IMR-90 (cell line): ENCODE measurements at regions not wholly inside any gene's neighbourhood (a gene's known extent, or its start where the extent isn't known, plus 50 kb on each side); places are given as distances from the start of the nearest gene placed in this dataset.

Source experiments
- ATAC-seq: fragments of 200-7000 bp; cut with Tn5 transposase; 2 replicates; pipeline ENCODE4 v1.9.1; 2020; ENCODE audit warnings: low read depth, mild to moderate bottlenecking, moderate library complexity
- BruUV-seq: library from RNA; stranded (reverse); fragments of 400-500 nt; replicated peaks from 2 replicates; lab custom pipeline; 2021; lab: Mats Ljungman, UMichigan
- CTCF ChIA-PET: fragments of 300-600 bp; formaldehyde crosslinking; extraction: SDS; loops from one replicate; lab custom pipeline; 2021; ENCODE audit warnings: antibody characterized with exemption; lab: Yijun Ruan, JAX
- POLR2A ChIA-PET: fragments of 300-600 bp; sonication (Branson Sonifier 250); formaldehyde crosslinking; loops from one replicate; lab custom pipeline; 2022; ENCODE audit warnings: antibody characterized with exemption; ENCODE audit not compliant: unreplicated experiment; lab: Charles Lee
- DNase-seq: peaks from one replicate; pipeline ENCODE4 v3.0.0; 2013
- H2AFZ ChIP-seq: replicated peaks from 2 replicates; pipeline ENCODE3; 2013; ENCODE audit warnings: low read length, mild to moderate bottlenecking; ENCODE audit not compliant: poor library complexity
- H2AK5ac ChIP-seq: 2 replicates; pipeline ENCODE4 v1.6.1; 2013; ENCODE audit warnings: low read depth, low read length, inconsistent platforms
- H2AK9ac ChIP-seq: replicated peaks from 2 replicates; pipeline ENCODE3; 2013; ENCODE audit warnings: mild to moderate bottlenecking, low read depth, low read length, moderate library complexity; ENCODE audit not compliant: poor library complexity
- H2BK120ac ChIP-seq: 2 replicates; pipeline ENCODE4 v1.6.1; 2013; ENCODE audit warnings: low read depth, low read length, inconsistent platforms
- H2BK15ac ChIP-seq: 3 replicates; pipeline ENCODE4 v1.6.1; 2013; ENCODE audit warnings: low read depth, low read length, inconsistent platforms
- H2BK20ac ChIP-seq: 2 replicates; pipeline ENCODE4 v1.6.1; 2013; ENCODE audit warnings: low read depth, mild to moderate bottlenecking, inconsistent platforms, low read length, moderate library complexity
- H2BK5ac ChIP-seq: 2 replicates; pipeline ENCODE4 v1.6.1; 2013; ENCODE audit warnings: mild to moderate bottlenecking, low read depth, low read length, inconsistent platforms; ENCODE audit not compliant: poor library complexity, severe bottlenecking
- H3K14ac ChIP-seq: replicated peaks from 2 replicates; pipeline ENCODE4 v1.6.1; 2013; ENCODE audit warnings: low read depth, low read length, inconsistent platforms
- H3K18ac ChIP-seq: 2 replicates; pipeline ENCODE4 v1.6.1; 2013; ENCODE audit warnings: low read depth, low read length, control low read depth
- H3K23ac ChIP-seq: 2 replicates; pipeline ENCODE4 v1.6.1; 2013; ENCODE audit warnings: low read depth, low read length, inconsistent platforms
- H3K27ac ChIP-seq: 2 replicates; pipeline ENCODE4 v1.5.1; 2013; ENCODE audit warnings: mild to moderate bottlenecking, control low read depth, low read length; ENCODE audit not compliant: insufficient read depth
- H3K27me3 ChIP-seq: 2 replicates; pipeline ENCODE4 v1.6.1; 2013; ENCODE audit warnings: low read length; ENCODE audit not compliant: control insufficient read depth, insufficient read depth
- H3K36me3 ChIP-seq: 2 replicates; pipeline ENCODE4 v1.6.1; 2013; ENCODE audit warnings: low read length, mixed read lengths; ENCODE audit not compliant: control insufficient read depth, insufficient read depth
- H3K4ac ChIP-seq: 2 replicates; pipeline ENCODE4 v1.6.1; 2013; ENCODE audit warnings: low read depth, low read length, inconsistent platforms
- H3K4me1 ChIP-seq: 2 replicates; pipeline ENCODE4 v1.6.1; 2013; ENCODE audit warnings: low read length, mixed read lengths; ENCODE audit not compliant: control insufficient read depth, insufficient read depth
- H3K4me2 ChIP-seq: 2 replicates; pipeline ENCODE4 v1.6.1; 2013; ENCODE audit warnings: low read depth, mild to moderate bottlenecking, control low read depth, low read length, moderate library complexity
- H3K4me3 ChIP-seq: 2 replicates; pipeline ENCODE4 v1.5.1; 2013; ENCODE audit warnings: low read depth, mild to moderate bottlenecking, control low read depth, low read length, moderate library complexity; ENCODE audit not compliant: insufficient read depth
- H3K56ac ChIP-seq: 2 replicates; pipeline ENCODE4 v1.6.1; 2013; ENCODE audit warnings: low read length, inconsistent platforms; ENCODE audit not compliant: insufficient read depth; ENCODE audit errors: extremely low read depth
- H3K79me1 ChIP-seq, 2 experiments: 2 replicates each; pipeline ENCODE4 v1.6.1; 2013; ENCODE audit warnings: low read length in 2 of 2, inconsistent platforms in 1 of 2, low read depth in 1 of 2
- H3K9ac ChIP-seq: 2 replicates; pipeline ENCODE4 v1.6.1; 2013; ENCODE audit warnings: low read depth, low read length, control low read depth
- H3K9me1 ChIP-seq: 2 replicates; pipeline ENCODE4 v1.6.1; 2013; ENCODE audit warnings: low read length, inconsistent platforms; ENCODE audit not compliant: insufficient read depth
- H3K9me3 ChIP-seq: 2 replicates; pipeline ENCODE4 v1.6.1; 2013; ENCODE audit warnings: low read length; ENCODE audit not compliant: control insufficient read depth, insufficient read depth
- H4K20me1 ChIP-seq: 2 replicates; pipeline ENCODE4 v1.6.1; 2013; ENCODE audit warnings: low read length, inconsistent platforms; ENCODE audit not compliant: insufficient read depth
- H4K5ac ChIP-seq: 2 replicates; pipeline ENCODE4 v1.6.1; 2013; ENCODE audit warnings: mild to moderate bottlenecking, low read depth, low read length, control low read depth
- H4K8ac ChIP-seq, 2 experiments: 2 replicates each; pipeline ENCODE4 v1.6.1; 2013; ENCODE audit warnings: low read depth in 2 of 2, low read length in 2 of 2, control low read depth in 1 of 2, inconsistent platforms in 1 of 2
- H4K91ac ChIP-seq: 2 replicates; pipeline ENCODE4 v1.6.1; 2013; ENCODE audit warnings: low read depth, low read length, inconsistent platforms; ENCODE audit not compliant: insufficient read depth
- BHLHE40 ChIP-seq: fragments of 150-350 bp; IDR thresholded peaks from 2 replicates; pipeline ENCODE4 v1.6.1; 2016; ENCODE audit warnings: mild to moderate bottlenecking, low read depth, low read length
- CEBPB ChIP-seq: IDR thresholded peaks from 2 replicates; pipeline ENCODE4 v1.6.1; 2012; ENCODE audit warnings: low read depth, low read length, improper control_type of control experiment
- CHD1 ChIP-seq: IDR thresholded peaks from 2 replicates; pipeline ENCODE4 v1.6.1; 2012; ENCODE audit warnings: low read depth, low read length, improper control_type of control experiment
- CTCF ChIP-seq: conservative IDR thresholded peaks from 2 replicates; pipeline ENCODE4 v1.5.1; 2012; ENCODE audit warnings: mild to moderate bottlenecking, low read depth, low read length, improper control_type of control experiment
- ELK1 ChIP-seq: fragments of 150-350 bp; IDR thresholded peaks from 2 replicates; pipeline ENCODE4 v1.6.1; 2016; ENCODE audit warnings: low read depth, mild to moderate bottlenecking, low read length, moderate library complexity, borderline replicate concordance
- FOS ChIP-seq: fragments of 150-350 bp; IDR thresholded peaks from 2 replicates; pipeline ENCODE4 v1.6.1; 2016; ENCODE audit warnings: low read depth, low read length
- MAFK ChIP-seq: IDR thresholded peaks from 2 replicates; pipeline ENCODE4 v1.6.1; 2012; ENCODE audit warnings: low read depth, low read length, improper control_type of control experiment
- MAZ ChIP-seq: IDR thresholded peaks from 2 replicates; pipeline ENCODE4 v1.6.1; 2012; ENCODE audit warnings: low read depth, mild to moderate bottlenecking, low read length, improper control_type of control experiment, moderate library complexity, borderline replicate concordance
- MXI1 ChIP-seq: IDR thresholded peaks from 2 replicates; pipeline ENCODE4 v1.6.1; 2012; ENCODE audit warnings: low read depth, mild to moderate bottlenecking, low read length, moderate library complexity, borderline replicate concordance
- RAD21 ChIP-seq: IDR thresholded peaks from 2 replicates; pipeline ENCODE4 v1.6.1; 2012; ENCODE audit warnings: low read length, improper control_type of control experiment
- WGBS, 2 experiments: methylation state at CpG; one replicate each; pipeline versions ENCODE4 v1.1.5 to v1.1.7; 2013; ENCODE audit warnings: missing lambda C conversion rate in 2 of 2; ENCODE audit not compliant: insufficient read length in 1 of 2; ENCODE audit errors: extremely low coverage in 2 of 2; 5-methylcytosine and 5-hydroxymethylcytosine counted together
- dilution Hi-C: fragments of 300-500 bp; cut with HindIII; formaldehyde crosslinking; loops from one replicate; pipeline ENCODE4 v1.14.3; 2018; ENCODE audit warnings: low sequenced_read_pairs; ENCODE audit not compliant: unreplicated experiment
- in situ Hi-C: fragments of 300-500 bp; cut with MboI; formaldehyde crosslinking; loops from 3 replicates; pipeline ENCODE4 v1.14.3; 2019; ENCODE audit warnings: low sequenced_read_pairs, inconsistent platforms, mixed read lengths
- intact Hi-C: fragments of 100-400 bp; cut with micrococcal nuclease; formaldehyde crosslinking; loops from 2 replicates; pipeline ENCODE4 v1.10.0; 2022
- TF ChIP-seq, protein P1 (sequence below): fragments of 150-350 bp; IDR thresholded peaks from 2 replicates; pipeline ENCODE4 v1.6.1; 2017; ENCODE audit warnings: mild to moderate bottlenecking, antibody characterized with exemption, low read length, low read depth

- dilution Hi-C loops (no loop called here), in situ Hi-C loops (no loop called here), intact Hi-C loops (no loop called here)
- Histone ChIP-seq H3K4me3 (no peak overlapping the region), H3K56ac (no peak overlapping the region), H2BK120ac (no peak overlapping the region), H2BK20ac (no peak overlapping the region), H2BK5ac (no peak overlapping the region), H3K9ac (no peak overlapping the region), H2AFZ (no peak overlapping the region), H4K5ac (no peak overlapping the region), H2AK5ac (no peak overlapping the region), H3K9me3 (no peaks in the 10 kb centered on the region), H3K18ac (no peak overlapping the region), H3K36me3 (no peaks in the 10 kb centered on the region), H2BK15ac (no peak overlapping the region), H4K8ac (no peak overlapping the region), H2AK9ac (no peak overlapping the region), H3K23ac (no peak overlapping the region), H3K14ac (no peak overlapping the region; the same call in 1 of the 2 replicates), H3K4me2 (no peak overlapping the region), H3K27me3 (no peaks in the 10 kb centered on the region), H4K20me1 (no peaks in the 10 kb centered on the region), H3K9me1 (peaks cover 8% of the 10 kb centered on the region; the same call in 1 of the 2 replicates), H3K4me1 (peaks cover 4% of the 10 kb centered on the region; the same call in 1 of the 2 replicates), H3K4ac (no peak overlapping the region), H3K79me1 (no peaks in the 10 kb centered on the region), H3K27ac (no peak overlapping the region), H4K91ac (no peak overlapping the region)
- ChIA-PET POLR2A (no interaction called here), CTCF (no interaction called here)
- no CpG with 5 or more reads among the region's 3 CpGs for WGBS, 2 experiments
- ATAC-seq (no peak), DNase-seq (no peak)
- no TSS peak for BruUV-seq
- no peak for TF ChIP-seq CEBPB
- TF ChIP-seq CHD1, result no peak
- no peak for TF ChIP-seq RAD21
- TF ChIP-seq MXI1, result no peak
- no peak for TF ChIP-seq ELK1
- no peak for TF ChIP-seq BHLHE40
- TF ChIP-seq FOS, result no peak
- TF ChIP-seq CTCF, result no peak
- no peak for TF ChIP-seq MAZ
- TF ChIP-seq MAFK, result no peak
- TF ChIP-seq, protein P1, sequence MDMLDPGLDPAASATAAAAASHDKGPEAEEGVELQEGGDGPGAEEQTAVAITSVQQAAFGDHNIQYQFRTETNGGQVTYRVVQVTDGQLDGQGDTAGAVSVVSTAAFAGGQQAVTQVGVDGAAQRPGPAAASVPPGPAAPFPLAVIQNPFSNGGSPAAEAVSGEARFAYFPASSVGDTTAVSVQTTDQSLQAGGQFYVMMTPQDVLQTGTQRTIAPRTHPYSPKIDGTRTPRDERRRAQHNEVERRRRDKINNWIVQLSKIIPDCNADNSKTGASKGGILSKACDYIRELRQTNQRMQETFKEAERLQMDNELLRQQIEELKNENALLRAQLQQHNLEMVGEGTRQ, result no peak
Measured at GRCh38 chr10:94213980-94214379, 148.8 kb downstream of the NOC3L start.
